Neural cell (in vitro differentiated cells): ENCODE measurements at regions not wholly inside any gene's neighbourhood (a gene's known extent, or its start where the extent isn't known, plus 50 kb on each side); places are given as distances from the start of the nearest gene placed in this dataset.

ENCODE experiments used
- H2AFZ ChIP-seq: fragments of 200-600, 300-800 bp; sonication (generic), shearing (Covaris generic); 2 replicates; pipeline ENCODE4 v1.6.0; 2014; ENCODE audit warnings: low read depth, mild to moderate bottlenecking, antibody characterized with exemption, low read length, moderate library complexity
- H3F3A ChIP-seq: fragments of 200-600 bp; shearing (Covaris generic); 2 replicates; pipeline ENCODE4 v1.6.1; 2016; ENCODE audit warnings: mild to moderate bottlenecking, moderate library complexity, mixed read lengths, antibody characterized with exemption, low read length; ENCODE audit not compliant: insufficient read depth, poor library complexity, severe bottlenecking
- H3K27ac ChIP-seq: fragments of 200-600, 300-800 bp; sonication (generic), shearing (Covaris generic); 2 replicates; pipeline ENCODE4 v1.5.1; 2014; ENCODE audit warnings: mild to moderate bottlenecking, low read length, moderate library complexity
- H3K27me3 ChIP-seq: fragments of 300-800, 200-600 bp; sonication (generic), shearing (Covaris generic); 2 replicates; pipeline ENCODE4 v1.6.0; 2014; ENCODE audit warnings: mild to moderate bottlenecking, low read depth, low read length, moderate library complexity; ENCODE audit not compliant: insufficient read depth
- H3K36me3 ChIP-seq: fragments of 300-800, 200-600 bp; sonication (generic), shearing (Covaris generic); 2 replicates; pipeline ENCODE4 v1.5.1; 2014; ENCODE audit warnings: mild to moderate bottlenecking, antibody characterized with exemption, low read length, moderate library complexity; ENCODE audit not compliant: insufficient read depth
- H3K4me2 ChIP-seq: fragments of 300-800, 200-600 bp; sonication (generic), shearing (Covaris generic); 2 replicates; pipeline ENCODE4 v1.6.0; 2014; ENCODE audit warnings: mild to moderate bottlenecking, low read length
- H3K4me3 ChIP-seq: fragments of 300-800, 200-600 bp; sonication (generic), shearing (Covaris generic); 2 replicates; pipeline ENCODE4 v1.5.1; 2014; ENCODE audit warnings: mild to moderate bottlenecking, low read length, moderate library complexity
- H3K79me2 ChIP-seq: fragments of 200-600 bp; shearing (Covaris generic); replicated peaks from 2 replicates; pipeline ENCODE4 v1.6.0; 2014; ENCODE audit warnings: mild to moderate bottlenecking, low read length, moderate library complexity; ENCODE audit not compliant: insufficient read depth
- H3K9ac ChIP-seq: fragments of 300-800, 200-600 bp; sonication (generic), shearing (Covaris generic); 2 replicates; pipeline ENCODE4 v1.6.1; 2016; ENCODE audit warnings: mild to moderate bottlenecking, low read length, mixed read lengths
- H3K9me2 ChIP-seq: fragments of 200-600 bp; shearing (Covaris generic); 2 replicates; pipeline ENCODE4 v1.6.1; 2016; ENCODE audit warnings: mild to moderate bottlenecking, low read length, mixed read lengths; ENCODE audit not compliant: insufficient read depth
- H3K9me3 ChIP-seq: fragments of 200-600, 300-800 bp; sonication (generic), shearing (Covaris generic); 2 replicates; pipeline ENCODE4 v1.6.1; 2016; ENCODE audit warnings: mild to moderate bottlenecking, mixed run types, low read length, moderate library complexity, mixed read lengths
- H4K20me1 ChIP-seq: fragments of 200-600 bp; shearing (Covaris generic); 2 replicates; pipeline ENCODE4 v1.6.1; 2016; ENCODE audit warnings: mild to moderate bottlenecking, mixed run types; ENCODE audit not compliant: insufficient read depth
- CTCF ChIP-seq: fragments of 450-650 bp; IDR thresholded peaks from 2 replicates; pipeline ENCODE4 v1.5.1; 2014; ENCODE audit warnings: antibody characterized with exemption, mild to moderate bottlenecking, moderate library complexity; ENCODE audit not compliant: poor library complexity, severe bottlenecking
- EP300 ChIP-seq: fragments of 450-650 bp; conservative IDR thresholded peaks from 2 replicates; pipeline ENCODE4 v1.6.1; 2014; ENCODE audit warnings: antibody characterized with exemption, mild to moderate bottlenecking, moderate library complexity; ENCODE audit not compliant: poor library complexity, severe bottlenecking
- EZH2 ChIP-seq: fragments of 200-600, 300-800 bp; shearing (Covaris generic), sonication (generic); IDR thresholded peaks from 2 replicates; pipeline ENCODE4 v1.6.1; 2014; ENCODE audit warnings: antibody characterized with exemption, low read length, borderline replicate concordance, mild to moderate bottlenecking; ENCODE audit not compliant: insufficient read depth, poor library complexity, severe bottlenecking
- MXI1 ChIP-seq: fragments of 450-650 bp; conservative IDR thresholded peaks from 2 replicates; pipeline ENCODE4 v1.6.1; 2014; ENCODE audit warnings: antibody characterized with exemption, mild to moderate bottlenecking; ENCODE audit not compliant: poor library complexity, severe bottlenecking
- POLR2AphosphoS5 ChIP-seq: IDR thresholded peaks from 2 replicates; pipeline ENCODE4 v1.6.1; 2012
- RAD21 ChIP-seq: fragments of 450-650 bp; conservative IDR thresholded peaks from 2 replicates; pipeline ENCODE4 v1.6.1; 2014; ENCODE audit warnings: antibody characterized with exemption, mild to moderate bottlenecking, moderate library complexity
- SMC3 ChIP-seq: fragments of 450-650 bp; conservative IDR thresholded peaks from 2 replicates; pipeline ENCODE4 v1.6.1; 2014; ENCODE audit warnings: antibody characterized with exemption, mild to moderate bottlenecking, moderate library complexity; ENCODE audit not compliant: poor library complexity
- TAF1 ChIP-seq: IDR thresholded peaks from 2 replicates; pipeline ENCODE4 v1.6.1; 2012; ENCODE audit warnings: low read depth
- TF ChIP-seq, protein P1 (sequence below): IDR thresholded peaks from 2 replicates; pipeline ENCODE4 v1.6.1; 2012; ENCODE audit warnings: borderline replicate concordance

DNA sequence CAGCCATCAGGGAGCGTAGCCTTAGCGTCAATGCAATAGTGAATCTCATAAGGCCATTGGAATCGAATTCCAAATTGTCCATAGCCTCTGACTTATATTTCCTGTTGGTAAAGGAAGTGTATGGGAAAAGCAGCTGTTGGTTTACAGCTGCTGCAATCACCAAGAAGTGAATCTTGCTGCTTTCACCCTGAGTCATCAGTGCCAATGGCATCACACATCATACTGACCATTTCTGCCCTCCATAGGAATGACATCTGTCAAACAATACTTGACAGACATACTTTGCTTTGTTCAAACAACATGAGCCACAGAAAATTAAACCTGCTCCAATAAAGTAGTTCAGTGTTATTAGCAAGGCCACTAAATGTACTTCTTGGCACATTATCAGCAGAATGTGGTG lies 111.2 kb upstream of the KLHL29 start:
- Histone ChIP-seq H3F3A (no peaks in the 10 kb centered on the region), H3K4me2 (no peak overlapping the region), H3K27ac (no peak overlapping the region), H3K9me3 (no peaks in the 10 kb centered on the region), H3K36me3 (no peaks in the 10 kb centered on the region), H3K9me2 (no peaks in the 10 kb centered on the region), H4K20me1 (no peaks in the 10 kb centered on the region), H3K4me3 (no peak overlapping the region), H2AFZ (no peak overlapping the region), H3K27me3 (no peaks in the 10 kb centered on the region), H3K79me2 (no peaks in the 10 kb centered on the region), H3K9ac (no peak overlapping the region)
- TF ChIP-seq CTCF: no peak
- TF ChIP-seq TAF1: no peak
- TF ChIP-seq SMC3: no peak
- TF ChIP-seq MXI1: no peak
- TF ChIP-seq, protein P1, sequence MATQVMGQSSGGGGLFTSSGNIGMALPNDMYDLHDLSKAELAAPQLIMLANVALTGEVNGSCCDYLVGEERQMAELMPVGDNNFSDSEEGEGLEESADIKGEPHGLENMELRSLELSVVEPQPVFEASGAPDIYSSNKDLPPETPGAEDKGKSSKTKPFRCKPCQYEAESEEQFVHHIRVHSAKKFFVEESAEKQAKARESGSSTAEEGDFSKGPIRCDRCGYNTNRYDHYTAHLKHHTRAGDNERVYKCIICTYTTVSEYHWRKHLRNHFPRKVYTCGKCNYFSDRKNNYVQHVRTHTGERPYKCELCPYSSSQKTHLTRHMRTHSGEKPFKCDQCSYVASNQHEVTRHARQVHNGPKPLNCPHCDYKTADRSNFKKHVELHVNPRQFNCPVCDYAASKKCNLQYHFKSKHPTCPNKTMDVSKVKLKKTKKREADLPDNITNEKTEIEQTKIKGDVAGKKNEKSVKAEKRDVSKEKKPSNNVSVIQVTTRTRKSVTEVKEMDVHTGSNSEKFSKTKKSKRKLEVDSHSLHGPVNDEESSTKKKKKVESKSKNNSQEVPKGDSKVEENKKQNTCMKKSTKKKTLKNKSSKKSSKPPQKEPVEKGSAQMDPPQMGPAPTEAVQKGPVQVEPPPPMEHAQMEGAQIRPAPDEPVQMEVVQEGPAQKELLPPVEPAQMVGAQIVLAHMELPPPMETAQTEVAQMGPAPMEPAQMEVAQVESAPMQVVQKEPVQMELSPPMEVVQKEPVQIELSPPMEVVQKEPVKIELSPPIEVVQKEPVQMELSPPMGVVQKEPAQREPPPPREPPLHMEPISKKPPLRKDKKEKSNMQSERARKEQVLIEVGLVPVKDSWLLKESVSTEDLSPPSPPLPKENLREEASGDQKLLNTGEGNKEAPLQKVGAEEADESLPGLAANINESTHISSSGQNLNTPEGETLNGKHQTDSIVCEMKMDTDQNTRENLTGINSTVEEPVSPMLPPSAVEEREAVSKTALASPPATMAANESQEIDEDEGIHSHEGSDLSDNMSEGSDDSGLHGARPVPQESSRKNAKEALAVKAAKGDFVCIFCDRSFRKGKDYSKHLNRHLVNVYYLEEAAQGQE: no peak
- TF ChIP-seq EZH2: no peak
- TF ChIP-seq EP300: no peak
- TF ChIP-seq RAD21: no peak
- no peak for TF ChIP-seq POLR2AphosphoS5

DNA sequence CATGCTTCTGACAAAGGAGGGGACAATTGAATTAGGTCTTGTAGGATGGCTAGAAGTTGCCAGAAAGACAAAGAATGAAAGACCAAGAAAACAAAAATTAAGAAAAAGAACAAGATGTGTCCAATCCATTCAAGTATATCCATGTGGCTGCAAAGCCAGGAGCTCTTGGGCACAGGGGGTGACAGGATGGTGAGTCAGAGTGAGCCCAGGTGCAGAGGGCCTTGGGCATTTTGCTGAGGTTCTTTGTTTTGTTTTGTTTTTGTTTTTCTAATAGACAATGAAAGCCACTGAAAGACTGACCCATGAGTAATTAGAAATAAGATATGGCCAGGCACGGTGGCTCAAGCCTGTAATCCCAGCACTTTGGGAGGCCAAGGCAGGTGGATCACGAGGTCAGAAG lies 104.6 kb upstream of the KLHL29 start:
- no peak overlapping the region for H3K4me3 ChIP-seq
- no peaks in the 10 kb centered on the region for H3K9me3 ChIP-seq
- TF ChIP-seq, protein P1: no peak
- TF ChIP-seq EP300 (no peak), TAF1 (no peak), POLR2AphosphoS5 (no peak), RAD21 (no peak), SMC3 (no peak), MXI1 (no peak), CTCF (no peak), EZH2 (no peak)
- H3F3A ChIP-seq: no peaks in the 10 kb centered on the region
- no peaks in the 10 kb centered on the region for H3K27me3 ChIP-seq
- no peaks in the 10 kb centered on the region for H4K20me1 ChIP-seq
- H3K9me2 ChIP-seq: no peaks in the 10 kb centered on the region
- no peak overlapping the region for H3K4me2 ChIP-seq
- no peak overlapping the region for H3K27ac ChIP-seq
- H2AFZ ChIP-seq: no peak overlapping the region
- no peak overlapping the region for H3K9ac ChIP-seq
- no peaks in the 10 kb centered on the region for H3K79me2 ChIP-seq
- no peaks in the 10 kb centered on the region for H3K36me3 ChIP-seq
